HG03108 (cell line): ENCODE measurements at regions not wholly inside any gene's neighbourhood (a gene's known extent, or its start where the extent isn't known, plus 50 kb on each side); places are given as distances from the start of the nearest gene placed in this dataset.
A peak's percentile ranks its signal among the peaks of the same experiment; 100 is the strongest.

Source experiments
- ATAC-seq: cut with Tn5 transposase; IDR thresholded peaks from one replicate; pipeline ENCODE4 v1.9.1; 2021; ENCODE audit warnings: moderate library complexity; ENCODE audit not compliant: unreplicated experiment

- ATAC-seq: no peak
These were observed 52.5 kb upstream of the PDE8B start for GRCh38 chr5:77157732-77158532.

GRCh38 chr5:77156379-77156778 is 54.1 kb upstream of the PDE8B start:
- ATAC-seq: no peak

- ATAC-seq: no peak
These were observed 55.2 kb upstream of the PDE8B start for GRCh38 chr5:77155179-77155785.

DNA sequence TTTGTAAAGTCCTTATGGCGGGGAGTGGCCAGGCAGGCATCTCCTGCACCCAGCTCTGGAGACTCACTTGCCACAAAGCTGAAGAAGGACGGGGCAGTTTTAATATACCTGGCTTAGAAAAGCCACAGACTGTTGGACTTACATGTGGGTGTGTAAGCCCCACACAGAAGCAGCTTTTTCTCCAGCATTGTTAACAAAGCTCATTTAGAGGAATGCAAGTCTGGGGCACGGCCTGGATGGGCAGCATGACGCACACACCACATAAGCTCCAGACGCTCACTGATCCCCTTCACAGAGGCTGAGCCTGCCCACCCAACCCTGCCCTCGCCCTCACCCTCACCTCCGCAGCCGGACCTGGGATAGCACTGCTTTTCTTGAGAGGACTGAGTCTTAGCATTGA is 58.0 kb upstream of the PDE8B start:
- ATAC-seq: no peak

DNA sequence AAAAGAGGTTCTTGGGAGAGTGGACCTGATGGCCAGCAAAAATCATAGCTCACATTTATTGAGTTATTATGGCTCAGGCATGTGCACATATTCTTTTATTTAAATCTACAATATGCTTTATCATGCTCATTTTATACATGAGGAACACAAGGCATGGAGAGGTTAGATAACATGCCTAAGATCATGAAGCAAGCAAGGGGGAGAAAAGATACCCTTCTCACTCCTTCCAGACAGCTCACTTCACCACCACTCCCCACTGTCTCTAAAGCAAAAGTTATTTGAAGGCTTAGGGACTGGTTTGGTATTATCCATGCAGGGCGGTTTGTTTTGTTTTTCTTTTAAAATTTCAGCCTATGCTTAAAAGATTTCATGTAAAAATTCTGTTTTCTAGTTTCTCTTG is 59.0 kb upstream of the PDE8B start:
- no peak for ATAC-seq

GRCh38 chr5:77146896-77147295 is 59.8 kb upstream of the ZBED3 start:
- no peak for ATAC-seq

DNA sequence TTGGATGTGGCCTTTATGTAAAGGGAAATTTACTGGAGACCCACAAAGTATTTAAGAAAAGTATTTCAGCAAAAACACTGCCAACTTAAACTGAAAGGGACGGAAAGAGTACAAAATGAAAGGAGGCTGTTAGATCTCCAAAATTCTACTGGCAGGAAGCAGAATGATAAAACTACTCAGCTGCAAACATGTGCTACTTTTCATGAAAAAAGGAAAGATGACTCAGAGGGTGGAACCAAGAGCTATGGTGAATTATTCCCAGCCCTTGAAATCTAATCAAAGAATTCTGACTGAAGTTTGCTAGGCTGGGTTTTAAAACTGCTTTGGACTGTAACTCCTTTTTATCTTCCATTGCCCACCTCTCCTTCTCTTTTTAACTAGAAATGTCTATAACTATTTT is 58.6 kb upstream of the ZBED3 start:
- ATAC-seq: no peak

DNA sequence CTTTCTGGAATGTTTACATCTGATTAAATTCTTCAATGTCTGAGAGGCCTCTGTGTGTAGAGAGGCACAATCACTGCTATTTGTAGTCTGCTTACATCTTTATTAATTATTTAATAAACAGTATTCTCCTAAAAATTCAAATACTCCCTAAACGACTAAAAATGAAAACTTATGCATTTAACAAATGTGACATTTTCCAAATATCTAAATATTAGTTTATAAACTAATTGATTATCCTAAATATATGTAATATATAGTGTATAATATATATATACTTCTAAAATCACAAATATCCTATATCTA is 57.7 kb upstream of the ZBED3 start:
- ATAC-seq: no peak

- peak; percentile 49 for ATAC-seq
These were observed 57.1 kb upstream of the ZBED3 start for GRCh38 chr5:77143998-77144836.

DNA sequence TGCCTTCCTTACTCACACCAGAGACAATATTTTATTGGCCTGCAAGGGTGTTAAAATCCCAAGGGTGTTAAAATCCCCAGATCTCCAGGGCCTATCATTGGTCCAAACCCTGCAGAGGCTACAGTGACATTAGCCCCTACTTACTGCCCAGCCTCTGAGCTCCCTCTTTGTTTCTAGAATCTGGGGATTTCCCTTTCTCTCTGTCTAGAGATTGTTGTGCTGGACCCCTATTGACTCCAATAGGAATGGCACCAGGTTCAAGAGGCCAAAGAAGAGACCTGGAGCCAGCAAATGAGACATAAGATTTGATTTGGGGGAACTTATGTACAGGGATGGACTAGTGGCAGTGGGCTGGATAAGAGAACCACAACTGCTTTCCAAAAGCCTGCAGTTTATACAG is 53.3 kb upstream of the ZBED3 start:
- no peak for ATAC-seq

GRCh38 chr5:77139001-77139400 is 51.9 kb upstream of the ZBED3 start:
- ATAC-seq: no peak
